ENCODE measurements at regions not wholly inside any gene's neighbourhood (a gene's known extent, or its start where the extent isn't known, plus 50 kb on each side); places are given as distances from the start of the nearest gene placed in this dataset.
"Not testable (repeated sequence)": the region's sequence is repeated elsewhere in the genome, so short reads cannot be mapped to it uniquely, and the experiment has no call there.

DNA sequence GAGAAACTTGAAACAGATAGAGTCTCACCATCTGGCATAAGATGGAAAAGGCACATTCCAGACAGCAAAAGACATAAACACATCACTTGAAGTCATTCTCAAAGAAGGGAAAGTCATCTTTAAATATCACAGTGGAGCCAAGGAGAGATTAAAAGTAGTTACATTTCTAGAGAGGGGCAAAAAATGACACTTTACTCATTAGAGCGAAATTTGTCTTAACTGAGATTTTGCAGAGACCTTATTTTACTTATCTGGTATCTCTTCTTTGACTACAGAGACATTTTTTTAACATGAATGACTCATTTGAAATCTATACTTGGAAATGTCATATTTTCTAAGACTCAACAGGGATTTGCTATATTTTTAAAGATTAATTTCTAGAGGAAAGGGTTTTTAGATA is 339.0 kb upstream of the KIF2B start:
- no peak for DNase-seq (ENCODE audit: low read depth, low spot score)
- ChIA-PET CTCF (no interaction called here), POLR2A (no interaction called here)
- TF ChIP-seq, protein P1, sequence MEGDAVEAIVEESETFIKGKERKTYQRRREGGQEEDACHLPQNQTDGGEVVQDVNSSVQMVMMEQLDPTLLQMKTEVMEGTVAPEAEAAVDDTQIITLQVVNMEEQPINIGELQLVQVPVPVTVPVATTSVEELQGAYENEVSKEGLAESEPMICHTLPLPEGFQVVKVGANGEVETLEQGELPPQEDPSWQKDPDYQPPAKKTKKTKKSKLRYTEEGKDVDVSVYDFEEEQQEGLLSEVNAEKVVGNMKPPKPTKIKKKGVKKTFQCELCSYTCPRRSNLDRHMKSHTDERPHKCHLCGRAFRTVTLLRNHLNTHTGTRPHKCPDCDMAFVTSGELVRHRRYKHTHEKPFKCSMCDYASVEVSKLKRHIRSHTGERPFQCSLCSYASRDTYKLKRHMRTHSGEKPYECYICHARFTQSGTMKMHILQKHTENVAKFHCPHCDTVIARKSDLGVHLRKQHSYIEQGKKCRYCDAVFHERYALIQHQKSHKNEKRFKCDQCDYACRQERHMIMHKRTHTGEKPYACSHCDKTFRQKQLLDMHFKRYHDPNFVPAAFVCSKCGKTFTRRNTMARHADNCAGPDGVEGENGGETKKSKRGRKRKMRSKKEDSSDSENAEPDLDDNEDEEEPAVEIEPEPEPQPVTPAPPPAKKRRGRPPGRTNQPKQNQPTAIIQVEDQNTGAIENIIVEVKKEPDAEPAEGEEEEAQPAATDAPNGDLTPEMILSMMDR (IDR thresholded peaks at IDR 0.05; ENCODE audit: insufficient read depth, low read length, missing control alignments) = no peak
- no peak overlapping the region for H3K4me3 ChIP-seq (ENCODE audit: low read depth, low read length)

DNA sequence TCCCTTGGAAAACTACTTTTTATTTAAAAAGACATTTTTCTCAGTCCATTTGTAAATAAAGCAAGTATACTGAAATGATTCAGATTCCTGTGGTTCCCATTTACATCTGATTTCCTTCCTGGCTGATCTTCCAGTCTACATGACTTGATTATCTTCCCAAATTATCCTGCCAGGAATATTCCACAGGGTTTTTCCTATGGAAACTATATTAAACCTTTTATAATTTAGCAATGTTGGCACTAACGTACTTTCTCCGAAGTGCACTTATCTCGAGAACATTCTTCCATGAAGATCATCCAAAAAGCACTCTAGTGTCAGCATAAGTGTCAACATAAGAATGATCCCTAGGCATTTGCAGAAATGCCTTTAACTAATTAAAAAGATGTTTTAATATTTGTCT is 347.7 kb upstream of the KIF2B start:
- TF ChIP-seq, protein P1 (IDR thresholded peaks at IDR 0.05; ENCODE audit: insufficient read depth, low read length, missing control alignments) = no peak
- ChIA-PET POLR2A (no interaction called here), CTCF (no interaction called here)
- no peak overlapping the region for H3K4me3 ChIP-seq (ENCODE audit: low read depth, low read length)
- no peak for DNase-seq (ENCODE audit: low read depth, low spot score)

DNA sequence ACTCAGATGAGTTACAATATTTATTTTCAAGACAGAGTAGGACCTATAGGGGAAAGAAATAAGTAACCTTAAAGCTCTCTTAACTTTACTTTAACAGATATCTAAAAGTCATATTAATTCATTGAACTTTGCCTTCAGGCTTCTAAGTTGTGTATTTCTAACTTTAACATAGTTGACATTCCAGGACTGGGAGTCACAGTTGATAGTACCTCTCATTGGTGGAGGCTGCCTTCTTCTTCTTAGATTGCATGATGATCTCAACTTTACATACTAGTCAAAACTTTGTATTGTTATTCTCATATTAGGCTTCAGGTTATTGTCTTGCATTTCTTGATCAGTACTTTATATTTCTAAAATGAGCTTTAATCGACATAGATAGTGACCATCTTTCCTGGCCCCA is 350.1 kb upstream of the KIF2B start:
- CTCF ChIA-PET = no interaction called here
- POLR2A ChIA-PET = no interaction called here
- H3K4me3 ChIP-seq (ENCODE audit: low read depth, low read length) = no peak overlapping the region
- TF ChIP-seq, protein P1 (IDR thresholded peaks at IDR 0.05; ENCODE audit: insufficient read depth, low read length, missing control alignments) = no peak
- no peak for DNase-seq (ENCODE audit: low read depth, low spot score)

DNA sequence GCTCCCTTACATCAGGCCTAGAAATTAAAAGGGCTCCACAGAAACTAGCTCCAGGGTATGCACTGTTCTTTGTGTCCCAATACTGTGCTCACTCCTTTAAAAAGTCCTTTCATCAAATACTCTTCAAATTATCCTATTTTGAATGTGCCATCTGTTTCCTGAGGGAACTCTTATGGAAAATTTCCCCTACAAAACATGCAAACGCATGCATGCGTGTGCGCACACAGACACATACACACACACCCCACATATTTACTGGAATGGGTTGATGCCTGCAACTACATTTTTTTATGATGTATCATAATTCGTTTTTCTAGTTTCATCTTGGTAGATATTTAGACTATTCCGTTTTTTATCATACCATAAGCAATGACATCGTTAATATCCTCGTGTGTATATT is 351.2 kb upstream of the KIF2B start:
- POLR2A ChIA-PET = no interaction called here
- DNase-seq (ENCODE audit: low read depth, low spot score) = no peak
- TF ChIP-seq, protein P1 (IDR thresholded peaks at IDR 0.05; ENCODE audit: insufficient read depth, low read length, missing control alignments) = no peak
- no peak overlapping the region for H3K4me3 ChIP-seq (ENCODE audit: low read depth, low read length)
- CTCF ChIA-PET = no interaction called here

DNA sequence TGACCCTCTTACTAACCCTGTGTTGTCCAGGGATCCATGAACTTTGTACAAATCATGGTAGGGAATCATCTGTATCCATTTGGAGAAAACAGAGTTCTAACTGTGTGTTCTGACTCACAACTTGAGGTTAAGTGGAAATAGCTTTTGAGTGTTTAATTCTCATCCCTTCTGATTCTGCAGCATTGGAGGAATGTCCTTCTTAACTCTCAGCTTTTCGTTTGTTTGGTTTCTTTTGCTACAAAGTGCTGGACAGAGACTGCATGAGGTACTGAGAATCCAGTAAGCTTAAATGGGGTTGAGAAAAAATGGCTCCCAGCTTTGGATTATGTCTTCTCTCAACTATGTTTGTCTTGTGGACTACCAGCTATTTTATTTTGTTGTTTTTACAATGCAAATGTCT is 352.1 kb upstream of the KIF2B start:
- POLR2A ChIA-PET = no interaction called here

DNA sequence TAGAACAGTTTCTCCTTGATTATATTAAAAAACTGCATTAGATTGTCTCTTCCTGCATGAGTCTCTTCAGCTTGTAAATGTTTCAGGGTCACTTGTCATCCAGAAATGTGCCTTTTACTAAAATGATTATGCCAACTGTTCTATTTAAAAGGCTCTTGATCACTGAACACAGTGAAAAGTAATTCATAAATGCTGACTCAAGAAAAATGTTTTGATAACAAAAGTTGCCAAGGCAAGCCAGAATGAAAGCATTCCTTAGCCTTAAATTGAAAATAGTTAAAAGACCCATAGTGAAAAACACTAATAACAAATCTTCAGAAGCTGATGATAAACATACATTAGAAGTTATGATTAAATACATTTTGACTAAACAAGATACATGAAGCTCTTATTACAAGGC is 356.0 kb upstream of the KIF2B start:
- no peak overlapping the region for H3K4me3 ChIP-seq (ENCODE audit: low read depth, low read length)
- no peak for DNase-seq (ENCODE audit: low read depth, low spot score)
- CTCF ChIA-PET = no interaction called here
- POLR2A ChIA-PET = no interaction called here
- TF ChIP-seq, protein P1 (IDR thresholded peaks at IDR 0.05; ENCODE audit: insufficient read depth, low read length, missing control alignments) = no peak

More for the DNA sequence above, 352.1 kb upstream of the KIF2B start:
- no peak overlapping the region for H3K4me3 ChIP-seq (ENCODE audit: low read depth, low read length)
- TF ChIP-seq, protein P1 (IDR thresholded peaks at IDR 0.05; ENCODE audit: insufficient read depth, low read length, missing control alignments) = no peak
- no peak for DNase-seq (ENCODE audit: low read depth, low spot score)
- CTCF ChIA-PET = no interaction called here

DNA sequence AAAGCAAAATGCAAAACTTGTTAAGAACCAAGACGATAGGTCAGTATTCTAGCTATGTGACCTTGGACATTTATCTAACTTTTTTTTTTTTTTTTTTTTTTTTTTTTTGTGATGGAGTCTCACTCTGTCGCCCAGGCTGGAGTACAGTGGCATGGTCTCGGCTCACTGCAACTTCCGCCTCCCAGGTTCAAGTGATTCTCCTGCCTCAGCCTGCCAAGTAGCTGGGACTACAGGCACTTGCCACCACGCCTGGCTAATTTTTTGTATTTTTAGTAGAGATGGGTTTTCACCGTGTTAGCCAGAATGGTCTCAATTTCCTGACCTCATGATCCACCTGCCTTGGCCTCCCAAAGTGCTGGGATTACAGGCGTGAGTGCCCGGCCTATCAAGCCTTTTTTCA is 358.3 kb upstream of the KIF2B start:
- not testable (repeated sequence) for DNase-seq (ENCODE audit: low read depth, low spot score)

More for the DNA sequence above, 358.3 kb upstream of the KIF2B start:
- CTCF ChIA-PET; H3K4me3 ChIP-seq (ENCODE audit: low read depth, low read length); POLR2A ChIA-PET: not testable (repeated sequence)

Data from AG04449 (cell line).